SK-N-SH (cell line): ENCODE measurements at regions not wholly inside any gene's neighbourhood (a gene's known extent, or its start where the extent isn't known, plus 50 kb on each side); places are given as distances from the start of the nearest gene placed in this dataset.

ENCODE experiments used
- CTCF ChIA-PET: fragments of 300-600, 350-600 bp; formaldehyde crosslinking; extraction: SDS; loops from one replicate; lab custom pipeline; 2021; lab: Yijun Ruan, JAX
- POLR2A ChIA-PET: fragments of 350-600 bp; sonication (Branson Sonifier 250); formaldehyde crosslinking; extraction: SDS; loops from one replicate; lab custom pipeline; 2020; ENCODE audit warnings: antibody characterized with exemption, inconsistent platforms; lab: Yijun Ruan, JAX
- DNase-seq: peaks from one replicate; pipeline ENCODE4 v3.0.0; 2012
- H2AFZ ChIP-seq: fragments of 200-600 bp; sonication (generic); 2 replicates; pipeline ENCODE4 v1.8.1; 2016; ENCODE audit warnings: antibody characterized with exemption, mild to moderate bottlenecking, low read depth
- H3F3A ChIP-seq: fragments of 200-600 bp; sonication (generic); replicated peaks from 2 replicates; pipeline ENCODE3; 2016; ENCODE audit warnings: antibody characterized with exemption, mild to moderate bottlenecking; ENCODE audit not compliant: insufficient read depth
- H3K27ac ChIP-seq, 2 experiments: fragments of 200-500 bp in 1 of 2; fragments of 200-600 bp in 1 of 2; sonication (Bioruptor generic) in 1 of 2; sonication (generic), shearing (Covaris generic) in 1 of 2; 2 replicates each; pipeline versions ENCODE4 v1.5.1 to v1.6.1; 2014 to 2016; ENCODE audit warnings: low read depth in 2 of 2, inconsistent platforms in 1 of 2, low read length in 1 of 2, mild to moderate bottlenecking in 1 of 2, mixed read lengths in 1 of 2
- H3K27me3 ChIP-seq: fragments of 200-600 bp; sonication (generic), shearing (Covaris generic); 2 replicates; pipeline ENCODE4 v1.6.1; 2016; ENCODE audit warnings: mixed run types; ENCODE audit not compliant: insufficient read depth
- H3K36me3 ChIP-seq, 2 experiments: fragments of 200-500 bp in 1 of 2; fragments of 200-600 bp in 1 of 2; sonication (Bioruptor generic) in 1 of 2; sonication (generic) in 1 of 2; replicated peaks in 1 of 2; 2 replicates each; pipeline versions ENCODE3 to v1.5.1; 2014 to 2016; ENCODE audit warnings: low read length in 1 of 2, mild to moderate bottlenecking in 1 of 2; ENCODE audit not compliant: insufficient read depth in 2 of 2, control insufficient read depth in 1 of 2
- H3K4me1 ChIP-seq, 2 experiments: fragments of 200-500 bp in 1 of 2; fragments of 200-600 bp in 1 of 2; sonication (Bioruptor generic) in 1 of 2; sonication (generic), shearing (Covaris generic) in 1 of 2; 2 replicates each; pipeline versions ENCODE4 v1.5.1 to v1.6.1; 2014 to 2016; ENCODE audit warnings: low read depth in 1 of 2, low read length in 1 of 2, mixed run types in 1 of 2; ENCODE audit not compliant: insufficient read depth in 2 of 2, control insufficient read depth in 1 of 2
- H3K4me2 ChIP-seq: fragments of 200-600 bp; sonication (generic), shearing (Covaris generic); 2 replicates; pipeline ENCODE4 v1.6.1; 2017; ENCODE audit warnings: mixed run types
- H3K4me3 ChIP-seq, 2 experiments: fragments of 200-500 bp in 1 of 2; fragments of 200-600 bp in 1 of 2; sonication (Bioruptor generic) in 1 of 2; sonication (generic), shearing (Covaris generic) in 1 of 2; 2 replicates each; pipeline versions ENCODE4 v1.5.1 to v1.8.1; 2014 to 2016; ENCODE audit warnings: low read depth in 2 of 2, inconsistent platforms in 1 of 2, low read length in 1 of 2, mild to moderate bottlenecking in 1 of 2, mixed read lengths in 1 of 2, moderate library complexity in 1 of 2
- H3K79me2 ChIP-seq: fragments of 200-600 bp; sonication (generic); 2 replicates; pipeline ENCODE4 v1.8.1; 2017; ENCODE audit warnings: mild to moderate bottlenecking; ENCODE audit not compliant: insufficient read depth
- H3K9ac ChIP-seq: fragments of 200-600 bp; sonication (generic); 2 replicates; pipeline ENCODE4 v1.6.1; 2017; ENCODE audit warnings: mixed run types
- H3K9me2 ChIP-seq: fragments of 200-600 bp; sonication (generic); 2 replicates; pipeline ENCODE4 v1.6.1; 2017; ENCODE audit warnings: mixed run types
- H3K9me3 ChIP-seq: fragments of 200-600 bp; sonication (generic); 2 replicates; pipeline ENCODE4 v1.6.1; 2017; ENCODE audit warnings: mixed run types, mild to moderate bottlenecking, moderate library complexity
- H4K20me1 ChIP-seq: fragments of 200-600 bp; sonication (generic); 2 replicates; pipeline ENCODE4 v1.6.1; 2017; ENCODE audit warnings: mild to moderate bottlenecking, mixed run types; ENCODE audit not compliant: insufficient read depth
- CTCF ChIP-seq: fragments of 200-600 bp; sonication (generic); IDR thresholded peaks from 2 replicates; pipeline ENCODE4 v1.6.1; 2017; ENCODE audit warnings: antibody characterized with exemption, mild to moderate bottlenecking, moderate library complexity
- ELF1 ChIP-seq: IDR thresholded peaks from 2 replicates; pipeline ENCODE4 v1.4.0; 2012
- EZH2phosphoT487 ChIP-seq: fragments of 200-600 bp; sonication (generic); IDR thresholded peaks from 2 replicates; pipeline ENCODE4 v1.6.1; 2017; ENCODE audit warnings: low read depth, mixed run types, mild to moderate bottlenecking, antibody characterized with exemption, moderate library complexity, borderline replicate concordance
- FOXM1 ChIP-seq: IDR thresholded peaks from 2 replicates; pipeline ENCODE4 v1.4.0; 2012; ENCODE audit warnings: low read depth, mild to moderate bottlenecking
- GABPA ChIP-seq: IDR thresholded peaks from 2 replicates; pipeline ENCODE4 v1.4.0; 2012; ENCODE audit warnings: low read depth, mild to moderate bottlenecking
- GATA2 ChIP-seq: sonication (generic); formaldehyde crosslinking; IDR thresholded peaks from 2 replicates; pipeline ENCODE4 v1.5.0; 2020; ENCODE audit warnings: mild to moderate bottlenecking, missing genetic modification reagents
- JUND ChIP-seq: IDR thresholded peaks from 2 replicates; pipeline ENCODE4 v1.4.0; 2012
- MEF2A ChIP-seq: IDR thresholded peaks from 2 replicates; pipeline ENCODE4 v1.4.0; 2012; ENCODE audit warnings: low read depth, borderline replicate concordance
- PBX3 ChIP-seq: IDR thresholded peaks from 2 replicates; pipeline ENCODE4; 2012
- RAD21 ChIP-seq: IDR thresholded peaks from 2 replicates; pipeline ENCODE4 v1.6.1; 2012; ENCODE audit warnings: mild to moderate bottlenecking, low read length
- RFX5 ChIP-seq: IDR thresholded peaks from 2 replicates; pipeline ENCODE4 v1.6.1; 2012; ENCODE audit warnings: mild to moderate bottlenecking, improper control_type of control experiment, low read length
- SIN3A ChIP-seq: IDR thresholded peaks from 2 replicates; pipeline ENCODE4 v1.6.1; 2012; ENCODE audit warnings: low read depth, mild to moderate bottlenecking, low read length, moderate library complexity, borderline replicate concordance
- TAF1 ChIP-seq: IDR thresholded peaks from 2 replicates; pipeline ENCODE4 v1.6.1; 2012; ENCODE audit warnings: low read depth, mild to moderate bottlenecking, low read length, moderate library complexity, borderline replicate concordance
- TCF12 ChIP-seq: IDR thresholded peaks from 2 replicates; pipeline ENCODE4 v1.4.0; 2012
- WGBS: methylation state at CpG from one replicate; pipeline ENCODE4 v1.1.6; 2017; ENCODE audit warnings: low lambda C conversion rate; 5-methylcytosine and 5-hydroxymethylcytosine counted together
- TF ChIP-seq, protein P1 (sequence below): IDR thresholded peaks from 2 replicates; pipeline ENCODE4 v1.4.0; 2012; ENCODE audit warnings: low read depth, borderline replicate concordance
- TF ChIP-seq, protein P2 (sequence below): IDR thresholded peaks from 2 replicates; pipeline ENCODE4 v1.6.1; 2012; ENCODE audit warnings: mild to moderate bottlenecking, low read depth, low read length, moderate library complexity
- TF ChIP-seq, protein P3 (sequence below): fragments of 150-350 bp; IDR thresholded peaks from 2 replicates; pipeline ENCODE4 v1.6.1; 2016; ENCODE audit warnings: mild to moderate bottlenecking, low read depth, low read length
- TF ChIP-seq, protein P4 (sequence below): IDR thresholded peaks from 2 replicates; pipeline ENCODE4 v1.4.0; 2012; ENCODE audit warnings: low read depth, borderline replicate concordance

- Histone ChIP-seq H2AFZ (peak overlapping the region; percentile 80), H3K4me2 (no peak overlapping the region; the same call in 1 of the 2 replicates), H3K9me3 (no peaks in the 10 kb centered on the region), H3K27me3 (no peaks in the 10 kb centered on the region), H3F3A (peaks cover 5% of the 10 kb centered on the region), H3K27ac (peak overlapping the region in 1 of 2 experiments; percentile 34; a peak in 1 of 4 replicates), H3K4me1 (0 out of 4 replicates have a peak, but pooled peaks cover 0 to 8% of the 10 kb centered on the region in 2 experiments)
- no peak for DNase-seq
- POLR2A ChIA-PET: no interaction called here
- TF ChIP-seq, protein P1, sequence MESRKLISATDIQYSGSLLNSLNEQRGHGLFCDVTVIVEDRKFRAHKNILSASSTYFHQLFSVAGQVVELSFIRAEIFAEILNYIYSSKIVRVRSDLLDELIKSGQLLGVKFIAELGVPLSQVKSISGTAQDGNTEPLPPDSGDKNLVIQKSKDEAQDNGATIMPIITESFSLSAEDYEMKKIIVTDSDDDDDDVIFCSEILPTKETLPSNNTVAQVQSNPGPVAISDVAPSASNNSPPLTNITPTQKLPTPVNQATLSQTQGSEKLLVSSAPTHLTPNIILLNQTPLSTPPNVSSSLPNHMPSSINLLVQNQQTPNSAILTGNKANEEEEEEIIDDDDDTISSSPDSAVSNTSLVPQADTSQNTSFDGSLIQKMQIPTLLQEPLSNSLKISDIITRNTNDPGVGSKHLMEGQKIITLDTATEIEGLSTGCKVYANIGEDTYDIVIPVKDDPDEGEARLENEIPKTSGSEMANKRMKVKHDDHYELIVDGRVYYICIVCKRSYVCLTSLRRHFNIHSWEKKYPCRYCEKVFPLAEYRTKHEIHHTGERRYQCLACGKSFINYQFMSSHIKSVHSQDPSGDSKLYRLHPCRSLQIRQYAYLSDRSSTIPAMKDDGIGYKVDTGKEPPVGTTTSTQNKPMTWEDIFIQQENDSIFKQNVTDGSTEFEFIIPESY: no peak
- TF ChIP-seq RAD21 (no peak), MEF2A (no peak), EZH2phosphoT487 (no peak), GABPA (no peak), JUND (no peak), FOXM1 (no peak)
- TF ChIP-seq, protein P2, sequence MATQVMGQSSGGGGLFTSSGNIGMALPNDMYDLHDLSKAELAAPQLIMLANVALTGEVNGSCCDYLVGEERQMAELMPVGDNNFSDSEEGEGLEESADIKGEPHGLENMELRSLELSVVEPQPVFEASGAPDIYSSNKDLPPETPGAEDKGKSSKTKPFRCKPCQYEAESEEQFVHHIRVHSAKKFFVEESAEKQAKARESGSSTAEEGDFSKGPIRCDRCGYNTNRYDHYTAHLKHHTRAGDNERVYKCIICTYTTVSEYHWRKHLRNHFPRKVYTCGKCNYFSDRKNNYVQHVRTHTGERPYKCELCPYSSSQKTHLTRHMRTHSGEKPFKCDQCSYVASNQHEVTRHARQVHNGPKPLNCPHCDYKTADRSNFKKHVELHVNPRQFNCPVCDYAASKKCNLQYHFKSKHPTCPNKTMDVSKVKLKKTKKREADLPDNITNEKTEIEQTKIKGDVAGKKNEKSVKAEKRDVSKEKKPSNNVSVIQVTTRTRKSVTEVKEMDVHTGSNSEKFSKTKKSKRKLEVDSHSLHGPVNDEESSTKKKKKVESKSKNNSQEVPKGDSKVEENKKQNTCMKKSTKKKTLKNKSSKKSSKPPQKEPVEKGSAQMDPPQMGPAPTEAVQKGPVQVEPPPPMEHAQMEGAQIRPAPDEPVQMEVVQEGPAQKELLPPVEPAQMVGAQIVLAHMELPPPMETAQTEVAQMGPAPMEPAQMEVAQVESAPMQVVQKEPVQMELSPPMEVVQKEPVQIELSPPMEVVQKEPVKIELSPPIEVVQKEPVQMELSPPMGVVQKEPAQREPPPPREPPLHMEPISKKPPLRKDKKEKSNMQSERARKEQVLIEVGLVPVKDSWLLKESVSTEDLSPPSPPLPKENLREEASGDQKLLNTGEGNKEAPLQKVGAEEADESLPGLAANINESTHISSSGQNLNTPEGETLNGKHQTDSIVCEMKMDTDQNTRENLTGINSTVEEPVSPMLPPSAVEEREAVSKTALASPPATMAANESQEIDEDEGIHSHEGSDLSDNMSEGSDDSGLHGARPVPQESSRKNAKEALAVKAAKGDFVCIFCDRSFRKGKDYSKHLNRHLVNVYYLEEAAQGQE: no peak
- TF ChIP-seq, all 33 proteins: peak for 0
- no peaks in the 10 kb centered on the region for H3K79me2 ChIP-seq
- WGBS: 10% methylated on average over 2 of the region's 2 CpGs
- no peak overlapping the region for H3K4me3 ChIP-seq
- no peaks in the 10 kb centered on the region for H3K36me3 ChIP-seq
- no peak overlapping the region for H3K9ac ChIP-seq
- H4K20me1 ChIP-seq: no peaks in the 10 kb centered on the region
- CTCF ChIA-PET: no interaction called here
- no peaks in the 10 kb centered on the region for H3K9me2 ChIP-seq
Observed at GRCh38 chr5:40221255-40221654, 458.5 kb upstream of the PTGER4 start.

GRCh38 chr5:40220260-40220659 lies 459.5 kb upstream of the PTGER4 start:
- 15% methylated on average over 2 of the region's 2 CpGs for WGBS
- Histone ChIP-seq H3K36me3 (no peaks in the 10 kb centered on the region), H3K9me2 (no peaks in the 10 kb centered on the region), H3K27me3 (no peaks in the 10 kb centered on the region), H2AFZ (no peak overlapping the region), H3K4me2 (no peak overlapping the region), H3K27ac (no peak overlapping the region), H4K20me1 (no peaks in the 10 kb centered on the region), H3K9ac (no peak overlapping the region), H3K79me2 (no peaks in the 10 kb centered on the region), H3K4me3 (no peak overlapping the region), H3K9me3 (no peaks in the 10 kb centered on the region), H3K4me1 (0 out of 4 replicates have a peak, but pooled peaks cover 0 to 8% of the 10 kb centered on the region in 2 experiments), H3F3A (peaks cover 5% of the 10 kb centered on the region)
- CTCF ChIA-PET: no interaction called here
- POLR2A ChIA-PET: no interaction called here
- no peak for DNase-seq
- TF ChIP-seq, protein P3, sequence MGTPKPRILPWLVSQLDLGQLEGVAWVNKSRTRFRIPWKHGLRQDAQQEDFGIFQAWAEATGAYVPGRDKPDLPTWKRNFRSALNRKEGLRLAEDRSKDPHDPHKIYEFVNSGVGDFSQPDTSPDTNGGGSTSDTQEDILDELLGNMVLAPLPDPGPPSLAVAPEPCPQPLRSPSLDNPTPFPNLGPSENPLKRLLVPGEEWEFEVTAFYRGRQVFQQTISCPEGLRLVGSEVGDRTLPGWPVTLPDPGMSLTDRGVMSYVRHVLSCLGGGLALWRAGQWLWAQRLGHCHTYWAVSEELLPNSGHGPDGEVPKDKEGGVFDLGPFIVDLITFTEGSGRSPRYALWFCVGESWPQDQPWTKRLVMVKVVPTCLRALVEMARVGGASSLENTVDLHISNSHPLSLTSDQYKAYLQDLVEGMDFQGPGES: no peak
- TF ChIP-seq JUND (no peak), EZH2phosphoT487 (no peak), SIN3A (no peak), TAF1 (no peak), RAD21 (no peak), ELF1 (no peak), RFX5 (no peak), GATA2 (CRISPR knock-in tag) (no peak), PBX3 (no peak), TCF12 (no peak), CTCF (no peak)
- TF ChIP-seq, protein P4, sequence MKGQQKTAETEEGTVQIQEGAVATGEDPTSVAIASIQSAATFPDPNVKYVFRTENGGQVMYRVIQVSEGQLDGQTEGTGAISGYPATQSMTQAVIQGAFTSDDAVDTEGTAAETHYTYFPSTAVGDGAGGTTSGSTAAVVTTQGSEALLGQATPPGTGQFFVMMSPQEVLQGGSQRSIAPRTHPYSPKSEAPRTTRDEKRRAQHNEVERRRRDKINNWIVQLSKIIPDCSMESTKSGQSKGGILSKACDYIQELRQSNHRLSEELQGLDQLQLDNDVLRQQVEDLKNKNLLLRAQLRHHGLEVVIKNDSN: no peak
